GM21423 (cell line): ENCODE measurements at regions not wholly inside any gene's neighbourhood (a gene's known extent, or its start where the extent isn't known, plus 50 kb on each side); places are given as distances from the start of the nearest gene placed in this dataset.

ENCODE experiments used
- ATAC-seq: cut with Tn5 transposase; IDR thresholded peaks from one replicate; pipeline ENCODE4 v1.9.1; 2021; ENCODE audit warnings: mild to moderate bottlenecking, moderate library complexity; ENCODE audit not compliant: unreplicated experiment

GRCh38 chr4:1512738-1513660 lies 106.8 kb upstream of the NKX1-1 start:
- ATAC-seq, result no peak

- ATAC-seq, result no peak
These were observed 106.0 kb upstream of the NKX1-1 start for GRCh38 chr4:1512051-1512737.

- no peak for ATAC-seq
These were observed 105.3 kb upstream of the NKX1-1 start for GRCh38 chr4:1511441-1512041.

GRCh38 chr4:1510931-1511330 lies 104.7 kb upstream of the NKX1-1 start:
- no peak for ATAC-seq

GRCh38 chr4:1509366-1509765 lies 103.1 kb upstream of the NKX1-1 start:
- no peak for ATAC-seq

GRCh38 chr4:1508161-1509160 lies 102.2 kb upstream of the NKX1-1 start:
- ATAC-seq, result no peak

- no peak for ATAC-seq
These were observed 100.9 kb upstream of the NKX1-1 start for GRCh38 chr4:1506956-1507721.

- no peak for ATAC-seq
These were observed 99.5 kb upstream of the NKX1-1 start for GRCh38 chr4:1505511-1506460.

GRCh38 chr4:1504595-1505500 lies 98.6 kb upstream of the NKX1-1 start:
- no peak for ATAC-seq

- no peak for ATAC-seq
These were observed 97.6 kb upstream of the NKX1-1 start for GRCh38 chr4:1503583-1504471.

- no peak for ATAC-seq
These were observed 96.7 kb upstream of the NKX1-1 start for GRCh38 chr4:1502976-1503375.

- ATAC-seq, result no peak
These were observed 96.3 kb upstream of the NKX1-1 start for GRCh38 chr4:1502501-1502886.

- no peak for ATAC-seq
These were observed 95.7 kb upstream of the NKX1-1 start for GRCh38 chr4:1501754-1502500.

- no peak for ATAC-seq
These were observed 94.9 kb upstream of the NKX1-1 start for GRCh38 chr4:1500966-1501753.
